GM21529 (cell line): ENCODE measurements at regions not wholly inside any gene's neighbourhood (a gene's known extent, or its start where the extent isn't known, plus 50 kb on each side); places are given as distances from the start of the nearest gene placed in this dataset.
"Not testable (repeated sequence)": the region's sequence is repeated elsewhere in the genome, so short reads cannot be mapped to it uniquely, and the experiment has no call there.

Source experiments
- ATAC-seq: cut with Tn5 transposase; IDR thresholded peaks from one replicate; pipeline ENCODE4 v1.9.1; 2021; ENCODE audit not compliant: unreplicated experiment

DNA sequence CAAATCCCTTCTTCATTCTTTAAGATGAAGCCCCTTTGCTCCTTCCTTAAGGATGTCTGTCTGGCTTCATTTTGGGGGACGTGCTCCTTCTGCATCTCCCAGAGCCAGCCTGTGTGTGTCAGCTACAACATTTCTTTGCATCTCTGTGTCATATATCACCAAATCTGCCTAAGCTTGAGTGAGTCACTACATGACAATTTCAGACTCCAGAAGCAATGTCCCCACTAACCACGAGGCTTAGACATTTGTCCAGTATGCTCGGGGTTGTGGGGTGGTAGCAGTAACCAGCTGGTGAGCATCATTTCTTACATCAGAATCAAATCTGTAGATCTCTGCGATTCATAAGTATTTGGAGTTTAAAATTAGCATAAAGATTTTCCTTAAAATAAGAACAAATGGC lies 54.1 kb upstream of the USP14 start:
- ATAC-seq: not testable (repeated sequence)

GRCh38 chr18:105161-106053 lies 53.0 kb upstream of the USP14 start:
- ATAC-seq: not testable (repeated sequence)

GRCh38 chr18:106054-106851 lies 52.1 kb upstream of the USP14 start:
- not testable (repeated sequence) for ATAC-seq

- not testable (repeated sequence) for ATAC-seq
Measured at GRCh38 chr18:106868-107384, 51.4 kb upstream of the USP14 start.

GRCh38 chr18:107464-107863 lies 50.9 kb upstream of the USP14 start:
- ATAC-seq: not testable (repeated sequence)

DNA sequence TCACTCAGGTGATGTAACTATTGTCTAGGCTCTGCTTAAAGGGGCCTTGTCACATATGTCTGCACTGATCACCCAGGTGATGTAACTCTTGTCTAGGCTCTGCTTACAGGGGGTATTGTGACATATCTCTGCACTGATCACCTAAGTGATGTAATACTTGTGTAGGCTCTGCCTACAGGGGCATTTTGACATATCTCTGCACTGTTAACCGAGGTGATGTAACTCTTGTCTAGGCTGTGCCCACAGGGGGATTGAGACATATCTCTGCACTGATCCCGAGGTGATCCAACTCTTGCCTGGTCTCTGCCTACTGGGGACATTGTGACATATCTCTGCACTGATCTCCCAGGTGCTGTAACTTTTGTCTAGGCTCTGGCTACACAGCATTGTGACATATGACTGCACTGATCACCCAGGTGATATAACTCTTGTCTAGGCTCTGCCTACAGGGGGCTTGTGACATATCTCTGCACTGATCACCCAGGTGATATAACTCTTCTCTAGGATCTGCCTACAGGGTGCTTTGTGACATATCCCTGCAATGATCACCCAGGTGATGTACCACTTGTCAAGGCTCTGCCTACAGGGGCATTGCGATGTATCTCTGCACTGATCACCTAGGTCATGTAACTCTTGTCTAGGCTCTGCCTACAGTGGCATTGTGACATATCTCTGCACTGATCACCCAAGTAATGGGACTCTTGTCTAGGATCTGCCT lies 50.3 kb upstream of the USP14 start:
- ATAC-seq: peak; percentile 54
